Activated CD8-positive, alpha-beta memory T cell treated with anti-CD3 and anti-CD28 coated beads, Interleukin-2, amount 50 U/mL, for 1 hour (primary cell): ENCODE measurements at regions not wholly inside any gene's neighbourhood (a gene's known extent, or its start where the extent isn't known, plus 50 kb on each side); places are given as distances from the start of the nearest gene placed in this dataset.
"Not testable (repeated sequence)": the region's sequence is repeated elsewhere in the genome, so short reads cannot be mapped to it uniquely, and the experiment has no call there.

ENCODE experiments used
- DNase-seq: peaks from one replicate; pipeline ENCODE4 v3.0.0-alpha.2; 2020; ENCODE audit errors: extremely low read depth

GRCh38 chr6:145539831-145540230 lies 195.5 kb downstream of the EPM2A start:
- no peak for DNase-seq

- no peak for DNase-seq
Observed at GRCh38 chr6:145540741-145541140, 194.6 kb downstream of the EPM2A start.

GRCh38 chr6:145544041-145544440 lies 191.3 kb downstream of the EPM2A start:
- DNase-seq, result no peak

GRCh38 chr6:145544514-145544913 lies 190.8 kb downstream of the EPM2A start:
- DNase-seq, result no peak

GRCh38 chr6:145546265-145546664 lies 189.1 kb downstream of the EPM2A start:
- no peak for DNase-seq

GRCh38 chr6:145547594-145548335 lies 187.6 kb downstream of the EPM2A start:
- no peak for DNase-seq

- DNase-seq, result no peak
Observed at GRCh38 chr6:145548933-145549648, 186.2 kb downstream of the EPM2A start.

- DNase-seq, result no peak
Observed at GRCh38 chr6:145551164-145551563, 184.2 kb downstream of the EPM2A start.

GRCh38 chr6:145555084-145555483 lies 180.2 kb downstream of the EPM2A start:
- no peak for DNase-seq

- no peak for DNase-seq
Observed at GRCh38 chr6:145557474-145557873, 177.8 kb downstream of the EPM2A start.

GRCh38 chr6:145559836-145560235 lies 175.5 kb downstream of the EPM2A start:
- no peak for DNase-seq

- DNase-seq, result no peak
Observed at GRCh38 chr6:145561095-145562072, 173.9 kb downstream of the EPM2A start.

- no peak for DNase-seq
Observed at GRCh38 chr6:145562771-145563615, 172.3 kb downstream of the EPM2A start.

- no peak for DNase-seq
Observed at GRCh38 chr6:145564553-145564952, 170.8 kb downstream of the EPM2A start.

- DNase-seq, result no peak
Observed at GRCh38 chr6:145567684-145568252, 167.6 kb downstream of the EPM2A start.

- no peak for DNase-seq
Observed at GRCh38 chr6:145569140-145569539, 166.2 kb downstream of the EPM2A start.

- not testable (repeated sequence) for DNase-seq
Observed at GRCh38 chr6:145570336-145570735, 165.0 kb downstream of the EPM2A start.

GRCh38 chr6:145574269-145574668 lies 161.1 kb downstream of the EPM2A start:
- DNase-seq, result not testable (repeated sequence)
